Upper lobe of left lung (tissue), 6 donors: ENCODE measurements at regions not wholly inside any gene's neighbourhood (a gene's known extent, or its start where the extent isn't known, plus 50 kb on each side); places are given as distances from the start of the nearest gene placed in this dataset.
"Not testable (repeated sequence)": the region's sequence is repeated elsewhere in the genome, so short reads cannot be mapped to it uniquely, and the experiment has no call there.

Source experiments
- ATAC-seq, 2 donors: fragments of 200-7000 bp; cut with Tn5 transposase; one replicate each; pipeline ENCODE4 v1.9.1; 2022; ENCODE audit warnings: mild to moderate bottlenecking in 2 of 2, moderate library complexity in 2 of 2; ENCODE audit not compliant: low FRiP score in 2 of 2
- DNase-seq, 2 donors: peaks; one replicate each; pipeline ENCODE4 v3.0.0-alpha.2; 2019 to 2020
- H3K27ac ChIP-seq, 4 donors: fragments of 200-600 bp; sonication (generic); one replicate each; pipeline ENCODE4 v1.5.1; 2016 to 2019
- H3K27me3 ChIP-seq, 4 donors: fragments of 200-600 bp; sonication (generic); one replicate each; pipeline ENCODE4 v1.5.1; 2017 to 2019
- H3K36me3 ChIP-seq, 4 donors: fragments of 200-600 bp; sonication (generic); one replicate each; pipeline ENCODE4 v1.5.1; 2016 to 2019
- H3K4me1 ChIP-seq, 4 donors: fragments of 200-600 bp; sonication (generic); one replicate each; pipeline ENCODE4 v1.5.1; 2018 to 2019
- H3K4me3 ChIP-seq, 4 donors: fragments of 200-600 bp; sonication (generic); one replicate each; pipeline ENCODE4 v1.5.1; 2017 to 2019; ENCODE audit warnings: mild to moderate bottlenecking in 2 of 4, moderate library complexity in 1 of 4
- H3K9me3 ChIP-seq, 4 donors: fragments of 200-600 bp; sonication (generic); one replicate each; pipeline ENCODE4 v1.5.1; 2018 to 2019
- CTCF ChIP-seq, 6 experiments: fragments of 450-650 bp in 4 of 6; fragments of 200-600 bp in 2 of 6; sonication (generic) in 2 of 6; IDR thresholded peaks; one replicate each; pipeline ENCODE4 v1.5.1; 2016 to 2019; ENCODE audit warnings: antibody characterized with exemption in 6 of 6
- EP300 ChIP-seq, 4 donors: sonication (generic); formaldehyde crosslinking; IDR thresholded peaks; one replicate each; pipeline ENCODE4 v1.5.1; 2017; ENCODE audit warnings: antibody characterized with exemption in 4 of 4, control low read depth in 2 of 4
- POLR2A ChIP-seq, 4 donors: fragments of 450-650 bp; IDR thresholded peaks; one replicate each; pipeline ENCODE4 v1.5.1; 2016 to 2017; ENCODE audit warnings: antibody characterized with exemption in 4 of 4, mild to moderate bottlenecking in 2 of 4
- POLR2AphosphoS5 ChIP-seq, 2 donors: sonication (generic); formaldehyde crosslinking; IDR thresholded peaks; one replicate each; pipeline ENCODE4 v1.5.1; 2017; ENCODE audit warnings: antibody characterized with exemption in 2 of 2
- whole genome bisulfite sequencing, 2 donors: methylation state at CpG; one replicate each; pipeline ENCODE4 v1.1.5; 2017 to 2018; 5-methylcytosine and 5-hydroxymethylcytosine counted together
- donor health status: DM: no; HTN: no; CAD: no; lungs with moderate emphysema.
- donor health status: DM: no; HTN: yes; CAD: no; lungs with severe emphysema.

GRCh38 chr10:118827053-118827452 is 72.3 kb upstream of the CACUL1 start:
- ATAC-seq (no peak), DNase-seq (no peak)
- TF ChIP-seq POLR2AphosphoS5 (IDR thresholded peaks at IDR 0.05) (no peak), EP300 (IDR thresholded peaks at IDR 0.05) (no peak), CTCF (IDR thresholded peaks at IDR 0.05) (no peak), POLR2A (IDR thresholded peaks at IDR 0.05) (no peak)
- H3K4me1 ChIP-seq: peaks cover 2 to 4% (median 4%) of the 10 kb centered on the region in 4 donors
- 38 to 71% methylated on average over 1 of the region's 1 CpG for WGBS, 2 donors
- no peaks in the 10 kb centered on the region for H3K36me3 ChIP-seq
- no peaks in the 10 kb centered on the region for H3K9me3 ChIP-seq
- H3K27me3 ChIP-seq: no peaks in the 10 kb centered on the region
- H3K4me3 ChIP-seq: no peak overlapping the region
- H3K27ac ChIP-seq: no peak overlapping the region

GRCh38 chr10:118827466-118828155 is 72.8 kb upstream of the CACUL1 start:
- H3K27ac ChIP-seq: no peak overlapping the region
- 89% methylated on average over 7 of the region's 7 CpGs for WGBS, 2 donors

GRCh38 chr10:118832241-118832651 is 77.5 kb upstream of the CACUL1 start:
- Histone ChIP-seq H3K27me3 (no peaks in the 10 kb centered on the region), H3K36me3 (no peaks in the 10 kb centered on the region), H3K27ac (peak overlapping the region in 1 of 4 donors; percentile 21), H3K4me3 (peak overlapping the region in 1 of 4 donors; percentile 18), H3K9me3 (no peaks in the 10 kb centered on the region), H3K4me1 (peaks cover 6 to 11% (median 9%) of the 10 kb centered on the region in 4 donors)
- TF ChIP-seq EP300 (IDR thresholded peaks at IDR 0.05): no peak
- TF ChIP-seq POLR2AphosphoS5 (IDR thresholded peaks at IDR 0.05): peak; percentile 25 to 44
- TF ChIP-seq POLR2A (IDR thresholded peaks at IDR 0.05): no peak
- WGBS, 2 donors: 32% methylated on average over 7 of the region's 7 CpGs
- ATAC-seq (peak in 1 of 2 donors; percentile 81), DNase-seq (peak in 1 of 2 donors; percentile 60)

More at GRCh38 chr10:118827466-118828155, 72.8 kb upstream of the CACUL1 start:
- DNase-seq (no peak), ATAC-seq (no peak)
- H3K36me3 ChIP-seq: no peaks in the 10 kb centered on the region
- H3K27me3 ChIP-seq: no peaks in the 10 kb centered on the region
- peaks cover 6 to 9% (median 9%) of the 10 kb centered on the region in 4 donors for H3K4me1 ChIP-seq
- H3K4me3 ChIP-seq: no peak overlapping the region
- no peaks in the 10 kb centered on the region for H3K9me3 ChIP-seq
- TF ChIP-seq CTCF (IDR thresholded peaks at IDR 0.05) (no peak), POLR2AphosphoS5 (IDR thresholded peaks at IDR 0.05) (no peak)

GRCh38 chr10:118834370-118834769 is 79.6 kb upstream of the CACUL1 start:
- not testable (repeated sequence) for H3K9me3 ChIP-seq, ATAC-seq, H3K36me3 ChIP-seq, DNase-seq, H3K27me3 ChIP-seq, H3K4me3 ChIP-seq, H3K27ac ChIP-seq
- 72 to 94% methylated on average over 5 of the region's 5 CpGs for WGBS, 2 donors
- peaks cover 6 to 11% (median 9%) of the 10 kb centered on the region in 4 donors for H3K4me1 ChIP-seq

GRCh38 chr10:118835682-118836326 is 81.0 kb upstream of the CACUL1 start:
- Histone ChIP-seq H3K4me1 (peaks cover 6 to 11% (median 9%) of the 10 kb centered on the region in 4 donors), H3K9me3 (no peaks in the 10 kb centered on the region), H3K4me3 (no peak overlapping the region), H3K27me3 (no peaks in the 10 kb centered on the region), H3K36me3 (no peaks in the 10 kb centered on the region), H3K27ac (no peak overlapping the region)
- no peak for ATAC-seq
- no peak for TF ChIP-seq POLR2AphosphoS5 (IDR thresholded peaks at IDR 0.05)
- TF ChIP-seq EP300 (IDR thresholded peaks at IDR 0.05): no peak
- TF ChIP-seq POLR2A (IDR thresholded peaks at IDR 0.05): no peak
- TF ChIP-seq CTCF (IDR thresholded peaks at IDR 0.05): no peak
- DNase-seq: no peak
- 68 to 75% methylated on average over 3 of the region's 3 CpGs for WGBS, 2 donors
